HG02884 (cell line): ENCODE measurements at regions not wholly inside any gene's neighbourhood (a gene's known extent, or its start where the extent isn't known, plus 50 kb on each side); places are given as distances from the start of the nearest gene placed in this dataset.
A peak's percentile ranks its signal among the peaks of the same experiment; 100 is the strongest.

Experiments
- ATAC-seq: cut with Tn5 transposase; IDR thresholded peaks from one replicate; pipeline ENCODE4 v1.9.1; 2021; ENCODE audit warnings: mild to moderate bottlenecking, moderate library complexity; ENCODE audit not compliant: unreplicated experiment

DNA sequence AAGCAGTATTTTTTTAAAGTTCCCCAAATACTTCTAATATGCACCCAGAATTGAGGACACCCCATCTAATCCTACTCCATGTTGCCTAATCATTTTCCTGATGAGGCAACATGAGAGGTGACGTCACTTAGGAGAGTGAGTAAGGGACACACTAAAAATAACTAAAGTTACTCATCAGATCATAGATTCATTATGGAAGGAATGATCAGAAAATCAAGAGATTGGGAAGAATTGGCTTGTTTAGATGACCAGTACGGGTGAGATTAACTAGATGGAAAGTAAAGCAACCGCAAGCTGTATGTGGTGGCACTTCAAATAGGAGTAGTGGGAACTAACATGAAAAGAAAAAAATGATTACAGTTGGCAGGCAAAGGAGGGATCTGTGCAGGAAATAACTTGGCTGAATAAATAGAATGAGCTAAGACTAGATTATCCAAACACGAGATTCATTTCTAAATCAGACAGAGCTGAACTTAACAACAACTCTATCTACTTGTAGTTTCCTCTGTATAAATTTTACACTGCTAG, 61.4 kb upstream of the CXADR start:
- ATAC-seq: no peak

DNA sequence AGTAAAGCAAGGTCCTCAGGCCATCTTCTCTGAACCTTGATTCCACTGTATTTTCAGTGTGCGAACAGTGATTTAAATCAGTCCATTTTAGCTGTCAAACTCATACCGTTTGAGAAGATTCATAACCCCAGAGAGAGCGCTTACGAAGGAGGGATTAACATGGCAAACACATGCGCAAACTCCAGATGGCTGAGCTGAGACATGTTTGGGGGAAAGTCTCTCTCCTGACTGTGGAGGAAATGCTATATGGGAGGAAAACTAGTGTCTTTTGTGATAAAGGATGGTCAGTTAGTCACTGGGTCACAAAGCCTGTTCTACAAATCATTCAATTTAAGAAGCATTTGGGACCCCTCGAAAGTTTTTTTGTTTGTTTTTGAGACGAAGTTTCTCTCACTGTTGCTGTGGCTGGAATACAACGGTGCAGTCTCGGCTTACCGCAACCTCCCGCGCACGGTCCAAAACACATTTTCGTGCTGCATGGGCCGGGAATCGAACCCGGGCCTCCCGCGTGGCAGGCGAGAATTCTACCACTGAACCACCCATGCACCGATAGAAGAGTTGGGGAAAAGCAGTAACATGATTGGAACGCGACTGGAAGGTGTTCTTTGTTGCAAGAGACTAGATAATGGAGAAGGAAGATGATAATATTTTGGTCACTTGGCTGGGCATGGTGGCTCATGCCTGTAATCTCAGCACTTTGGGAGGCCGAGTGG, 58.4 kb upstream of the CXADR start:
- ATAC-seq: peak; percentile 77

DNA sequence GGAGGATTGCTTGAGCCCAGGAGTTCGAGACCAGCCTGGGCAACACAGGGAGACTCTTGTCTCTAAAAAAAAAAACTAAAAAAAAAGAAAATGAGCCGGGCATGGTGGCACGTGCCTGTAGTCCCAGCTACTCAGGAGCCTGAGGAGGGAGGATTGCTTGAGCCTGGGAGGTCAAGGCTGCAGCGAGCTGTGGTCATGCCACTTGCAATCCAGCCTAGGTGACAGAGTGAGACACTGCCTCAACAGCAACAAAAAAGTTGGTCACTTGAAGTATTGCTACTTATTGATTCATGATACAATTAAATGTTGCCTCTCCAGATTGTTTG, 57.9 kb upstream of the CXADR start:
- no peak for ATAC-seq

DNA sequence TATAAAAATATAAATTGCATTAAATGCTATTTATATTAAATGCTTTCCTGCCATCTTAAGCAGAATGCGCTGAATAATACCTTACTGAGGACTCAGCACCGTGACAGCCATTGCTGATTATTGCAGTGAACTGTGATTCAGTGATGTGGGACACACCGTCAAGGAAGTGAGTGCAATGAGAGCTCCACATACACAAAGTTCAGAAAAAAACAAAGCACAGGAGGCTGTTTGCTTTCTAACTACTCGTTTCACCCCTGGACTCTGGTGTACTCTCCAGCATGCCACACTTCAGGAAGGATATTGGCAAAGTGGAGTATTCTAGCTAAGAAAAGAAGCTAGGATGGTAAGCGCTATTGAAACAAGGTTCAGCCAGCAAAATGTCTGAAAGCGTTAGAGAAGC, 57.4 kb upstream of the CXADR start:
- no peak for ATAC-seq

DNA sequence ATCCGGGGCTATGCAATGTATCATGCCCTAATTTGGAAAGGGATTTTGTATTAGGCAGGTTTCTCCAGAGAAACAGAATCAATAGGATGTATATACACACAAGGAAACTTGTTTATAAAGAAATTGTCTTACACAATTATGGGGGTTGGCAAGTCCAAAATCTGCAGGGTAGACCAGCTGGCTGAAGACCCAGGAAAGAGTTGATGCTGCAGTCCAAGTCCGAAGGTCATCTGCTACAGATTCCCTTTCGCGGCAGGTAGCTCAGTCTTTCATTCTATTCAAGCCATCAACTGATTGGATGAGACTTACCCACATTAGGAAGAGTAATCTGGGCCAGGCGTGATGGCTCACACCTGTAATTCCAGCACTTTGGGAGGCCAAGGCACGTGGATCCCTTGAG, 54.6 kb upstream of the CXADR start:
- no peak for ATAC-seq

GRCh38 chr21:17460094-17460493, 52.7 kb upstream of the CXADR start:
- ATAC-seq: no peak

DNA sequence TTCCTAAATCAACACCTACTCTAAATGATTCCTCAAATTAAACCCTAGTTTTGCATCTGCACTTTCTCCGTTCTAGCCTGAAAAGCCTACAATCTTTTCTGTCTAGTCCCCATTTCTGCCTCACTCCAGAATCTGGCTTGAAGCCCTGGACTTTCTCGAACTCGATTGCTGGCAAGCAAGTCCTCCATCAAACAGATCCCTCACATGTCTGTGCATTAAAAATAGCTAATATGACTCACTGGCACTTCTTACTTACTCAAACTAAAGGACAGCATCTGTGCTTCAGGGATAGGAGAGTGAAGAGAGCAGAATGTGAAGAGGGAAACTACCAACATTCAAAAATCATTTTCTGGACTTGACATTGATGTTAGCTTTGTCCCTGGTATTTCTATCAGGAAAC, 51.8 kb upstream of the CXADR start:
- ATAC-seq: no peak

DNA sequence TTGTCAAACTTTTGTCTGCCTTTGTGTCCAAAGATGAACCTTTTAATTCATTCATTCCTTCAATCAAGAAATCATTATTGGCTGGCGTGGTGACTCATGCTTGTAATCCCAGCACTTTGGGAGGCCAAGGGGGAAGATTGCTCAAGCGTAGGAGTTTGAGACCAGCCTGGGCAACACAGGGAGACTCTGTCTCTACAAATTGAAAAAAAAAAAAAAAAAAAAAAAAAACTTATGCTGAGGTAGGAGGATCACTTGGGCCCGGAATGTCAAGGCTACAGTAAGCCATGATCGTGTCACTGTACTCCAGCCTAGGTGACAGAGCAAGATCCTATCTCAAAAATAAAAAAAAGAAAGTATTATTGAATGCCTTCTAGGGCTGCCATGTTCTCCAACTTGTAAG, 51.3 kb upstream of the CXADR start:
- no peak for ATAC-seq

DNA sequence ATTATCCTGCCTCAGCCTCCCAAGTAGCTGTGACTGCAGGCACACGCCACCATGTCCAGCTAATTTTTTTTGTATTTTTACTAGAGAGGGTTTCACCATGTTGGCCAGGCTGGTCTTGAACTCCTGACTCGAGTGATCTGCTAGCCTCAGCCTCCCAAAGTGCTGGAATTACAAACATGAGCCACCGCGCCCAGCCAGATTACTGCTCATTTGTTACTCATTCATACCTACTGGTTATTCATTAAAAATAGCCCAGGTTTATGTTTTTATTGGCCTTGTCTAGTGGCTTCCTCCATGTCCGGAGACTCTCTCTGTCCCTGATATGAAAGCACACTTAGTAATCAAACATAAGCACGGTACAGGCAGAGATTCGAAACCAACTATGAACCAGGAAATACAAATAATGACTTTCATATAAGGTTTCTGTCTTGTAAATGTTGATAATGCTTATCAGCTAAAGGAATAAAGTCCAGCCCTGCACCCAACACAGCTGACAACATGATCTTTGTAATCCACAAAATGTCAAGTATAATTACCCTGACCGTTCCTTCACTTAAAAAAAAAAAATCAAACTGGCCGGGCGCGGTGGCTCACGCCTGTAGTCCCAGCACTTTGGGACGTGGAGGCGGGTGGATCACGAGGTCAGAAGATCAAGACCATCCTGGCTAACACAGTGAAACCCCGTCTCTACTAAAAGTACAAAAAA, 50.4 kb upstream of the CXADR start:
- no peak for ATAC-seq
